Fibroblast of lung (primary cell): ENCODE measurements at regions not wholly inside any gene's neighbourhood (a gene's known extent, or its start where the extent isn't known, plus 50 kb on each side); places are given as distances from the start of the nearest gene placed in this dataset.

Experiments
- DNase-seq, 2 donors: peaks; one replicate each; pipeline versions ENCODE4 v3.0.0 to v3.0.0-alpha.2; 2010; ENCODE audit warnings: low read depth in 2 of 2
- H2AFZ ChIP-seq: 2 replicates; pipeline ENCODE4 v1.5.1; 2012; ENCODE audit warnings: low read length, control low read depth, inconsistent platforms
- H3K27ac ChIP-seq: 2 replicates; pipeline ENCODE4 v1.5.1; 2011; ENCODE audit warnings: low read length, control low read depth; ENCODE audit not compliant: insufficient read depth
- H3K27me3 ChIP-seq: 2 replicates; pipeline ENCODE4 v1.5.1; 2011; ENCODE audit warnings: mild to moderate bottlenecking, low read length; ENCODE audit not compliant: control insufficient read depth, insufficient read depth
- H3K36me3 ChIP-seq: 2 replicates; pipeline ENCODE4 v1.5.1; 2011; ENCODE audit warnings: low read length; ENCODE audit not compliant: control insufficient read depth, insufficient read depth
- H3K4me1 ChIP-seq: 2 replicates; pipeline ENCODE4 v1.5.1; 2011; ENCODE audit warnings: low read length; ENCODE audit not compliant: control insufficient read depth, insufficient read depth; ENCODE audit errors: extremely low read depth
- H3K4me2 ChIP-seq: 2 replicates; pipeline ENCODE4 v1.5.1; 2011; ENCODE audit warnings: low read length, control low read depth; ENCODE audit not compliant: insufficient read depth; ENCODE audit errors: extremely low read depth
- H3K4me3 ChIP-seq, 4 experiments: fragments of 200-600 bp in 1 of 4; sonication (generic) in 1 of 4; replicated peaks in 1 of 4; 2 replicates each; pipeline ENCODE4 v1.5.1; 2011 to 2016; ENCODE audit warnings: low read length in 4 of 4, low read depth in 3 of 4, mild to moderate bottlenecking in 3 of 4, control low read depth in 2 of 4, inconsistent platforms in 1 of 4, mixed read lengths in 1 of 4; ENCODE audit not compliant: insufficient read depth in 1 of 4; ENCODE audit errors: control extremely low read depth in 1 of 4
- H3K79me2 ChIP-seq: 2 replicates; pipeline ENCODE4 v1.5.1; 2012; ENCODE audit warnings: mild to moderate bottlenecking, low read length, inconsistent platforms; ENCODE audit not compliant: control insufficient read depth, insufficient read depth
- H3K9ac ChIP-seq: 2 replicates; pipeline ENCODE4 v1.5.1; 2011; ENCODE audit warnings: mild to moderate bottlenecking, low read length, control low read depth; ENCODE audit not compliant: insufficient read depth
- H3K9me3 ChIP-seq: 2 replicates; pipeline ENCODE4 v1.5.1; 2012; ENCODE audit warnings: low read depth, low read length; ENCODE audit not compliant: control insufficient read depth, insufficient read depth
- H4K20me1 ChIP-seq: 2 replicates; pipeline ENCODE4 v1.5.1; 2011; ENCODE audit warnings: low read length; ENCODE audit not compliant: control insufficient read depth, insufficient read depth; ENCODE audit errors: extremely low read depth
- EZH2 ChIP-seq: IDR thresholded peaks from 2 replicates; pipeline ENCODE4 v1.5.1; 2012; ENCODE audit warnings: low read length, control low read depth, mild to moderate bottlenecking; ENCODE audit errors: missing control alignments
- TF ChIP-seq, protein P1 (sequence below), 2 donors: IDR thresholded peaks in 1 of 2; conservative IDR thresholded peaks in 1 of 2; 1 replicate in 1 of 2; 2 replicates in 1 of 2; pipeline ENCODE4 v1.5.1; 2011 to 2012; ENCODE audit warnings: low read length in 2 of 2, control low read depth in 1 of 2, inconsistent platforms in 1 of 2, low read depth in 1 of 2, mild to moderate bottlenecking in 1 of 2

DNA sequence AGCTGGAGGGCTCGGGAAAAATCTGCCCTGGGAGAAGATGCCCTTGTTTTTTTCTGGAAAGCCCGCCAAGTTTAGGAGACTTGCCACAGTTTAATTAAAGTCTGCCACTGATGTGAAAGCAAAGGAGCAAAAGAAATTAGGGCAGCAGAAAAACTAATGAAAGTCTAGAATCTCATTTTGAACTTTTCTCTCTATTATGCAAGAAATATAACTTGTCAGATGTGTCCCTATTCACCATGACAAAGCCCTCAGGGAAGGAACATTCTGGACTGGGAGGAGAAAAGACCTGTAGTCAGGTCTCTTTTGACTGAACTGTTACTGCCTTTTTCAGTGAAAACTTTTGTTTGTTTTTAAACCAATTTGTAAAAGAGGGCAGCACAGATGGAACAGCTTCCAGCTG lies 715.5 kb downstream of the SORCS3 start:
- Histone ChIP-seq H3K4me3 (no peak overlapping the region), H3K4me2 (no peak overlapping the region), H3K4me1 (no peaks in the 10 kb centered on the region), H3K27ac (no peak overlapping the region), H3K36me3 (no peaks in the 10 kb centered on the region), H4K20me1 (no peaks in the 10 kb centered on the region), H2AFZ (no peak overlapping the region), H3K9me3 (no peaks in the 10 kb centered on the region), H3K27me3 (no peaks in the 10 kb centered on the region), H3K9ac (no peak overlapping the region), H3K79me2 (no peaks in the 10 kb centered on the region)
- no peak for DNase-seq
- TF ChIP-seq, protein P1, sequence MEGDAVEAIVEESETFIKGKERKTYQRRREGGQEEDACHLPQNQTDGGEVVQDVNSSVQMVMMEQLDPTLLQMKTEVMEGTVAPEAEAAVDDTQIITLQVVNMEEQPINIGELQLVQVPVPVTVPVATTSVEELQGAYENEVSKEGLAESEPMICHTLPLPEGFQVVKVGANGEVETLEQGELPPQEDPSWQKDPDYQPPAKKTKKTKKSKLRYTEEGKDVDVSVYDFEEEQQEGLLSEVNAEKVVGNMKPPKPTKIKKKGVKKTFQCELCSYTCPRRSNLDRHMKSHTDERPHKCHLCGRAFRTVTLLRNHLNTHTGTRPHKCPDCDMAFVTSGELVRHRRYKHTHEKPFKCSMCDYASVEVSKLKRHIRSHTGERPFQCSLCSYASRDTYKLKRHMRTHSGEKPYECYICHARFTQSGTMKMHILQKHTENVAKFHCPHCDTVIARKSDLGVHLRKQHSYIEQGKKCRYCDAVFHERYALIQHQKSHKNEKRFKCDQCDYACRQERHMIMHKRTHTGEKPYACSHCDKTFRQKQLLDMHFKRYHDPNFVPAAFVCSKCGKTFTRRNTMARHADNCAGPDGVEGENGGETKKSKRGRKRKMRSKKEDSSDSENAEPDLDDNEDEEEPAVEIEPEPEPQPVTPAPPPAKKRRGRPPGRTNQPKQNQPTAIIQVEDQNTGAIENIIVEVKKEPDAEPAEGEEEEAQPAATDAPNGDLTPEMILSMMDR (conservative IDR thresholded peaks at IDR 0.05 in 1 of 2, IDR thresholded peaks at IDR 0.05 in 1 of 2; ENCODE audit: low read depth in 1 of 2, low read length in 2 of 2), result no peak
- no peak for TF ChIP-seq EZH2

DNA sequence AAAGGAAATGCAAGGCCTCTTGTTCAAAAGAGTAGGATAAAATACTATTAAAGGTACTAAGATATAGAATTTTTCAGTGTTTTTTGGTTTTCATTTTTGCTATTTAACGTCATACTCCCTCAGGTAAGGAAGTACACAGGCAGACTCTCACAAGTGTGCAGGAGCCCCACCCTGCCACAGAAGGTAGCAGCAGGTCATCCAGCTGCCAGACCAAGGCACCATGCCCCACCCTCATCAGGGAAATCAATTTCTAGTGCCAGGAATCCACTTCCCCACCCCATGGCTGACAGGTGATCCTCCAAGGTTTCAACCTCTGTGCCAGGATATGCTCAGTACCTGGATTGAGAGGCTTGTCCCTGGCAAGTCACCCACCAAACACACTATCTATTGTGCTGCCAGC lies 712.9 kb downstream of the SORCS3 start:
- TF ChIP-seq, protein P1 (conservative IDR thresholded peaks at IDR 0.05 in 1 of 2, IDR thresholded peaks at IDR 0.05 in 1 of 2; ENCODE audit: low read depth in 1 of 2, low read length in 2 of 2), result no peak
- no peaks in the 10 kb centered on the region for H3K79me2 ChIP-seq
- DNase-seq, result no peak
- no peak overlapping the region for H3K4me2 ChIP-seq
- H2AFZ ChIP-seq, result no peak overlapping the region
- no peaks in the 10 kb centered on the region for H4K20me1 ChIP-seq
- H3K9ac ChIP-seq, result no peak overlapping the region
- no peaks in the 10 kb centered on the region for H3K36me3 ChIP-seq
- no peak overlapping the region for H3K4me3 ChIP-seq
- H3K27me3 ChIP-seq, result no peaks in the 10 kb centered on the region
- H3K9me3 ChIP-seq, result no peaks in the 10 kb centered on the region
- no peaks in the 10 kb centered on the region for H3K4me1 ChIP-seq
- H3K27ac ChIP-seq, result no peak overlapping the region

DNA sequence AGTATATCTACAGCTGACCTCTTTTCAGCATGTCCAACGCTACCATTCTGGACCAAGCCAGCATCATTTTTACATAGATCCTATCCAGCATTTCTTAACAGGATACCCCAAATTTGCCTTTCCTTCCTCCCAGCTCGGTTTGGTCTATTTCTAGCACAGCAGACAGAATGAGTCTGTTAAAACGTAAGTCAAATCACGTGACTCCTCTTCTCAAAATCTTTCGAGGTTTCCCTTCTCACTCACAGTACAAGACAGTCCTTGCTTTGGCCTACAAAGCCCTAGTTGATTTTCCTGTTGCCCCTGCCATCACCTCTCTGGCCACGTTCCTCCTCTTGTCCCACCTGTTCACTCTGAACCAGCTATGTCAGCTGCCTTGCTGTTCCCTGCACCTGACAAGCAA lies 711.7 kb downstream of the SORCS3 start:
- Histone ChIP-seq H3K27me3 (no peaks in the 10 kb centered on the region), H3K9ac (no peak overlapping the region), H3K4me1 (no peaks in the 10 kb centered on the region), H3K27ac (no peak overlapping the region), H3K9me3 (no peaks in the 10 kb centered on the region), H3K79me2 (no peaks in the 10 kb centered on the region), H4K20me1 (no peaks in the 10 kb centered on the region), H2AFZ (no peak overlapping the region), H3K4me2 (no peak overlapping the region), H3K36me3 (no peaks in the 10 kb centered on the region), H3K4me3 (no peak overlapping the region)
- no peak for TF ChIP-seq EZH2
- TF ChIP-seq, protein P1 (conservative IDR thresholded peaks at IDR 0.05 in 1 of 2, IDR thresholded peaks at IDR 0.05 in 1 of 2; ENCODE audit: low read depth in 1 of 2, low read length in 2 of 2), result no peak
- DNase-seq, result no peak
